Suppressor macrophage treated with lipopolysaccharide for 1 hour (primary cell): ENCODE measurements at regions not wholly inside any gene's neighbourhood (a gene's known extent, or its start where the extent isn't known, plus 50 kb on each side); places are given as distances from the start of the nearest gene placed in this dataset.
"Not testable (repeated sequence)": the region's sequence is repeated elsewhere in the genome, so short reads cannot be mapped to it uniquely, and the experiment has no call there.

Source experiments
- DNase-seq, 3 donors: peaks; one replicate each; pipeline ENCODE4 v3.0.0-alpha.2; 2020 to 2022

DNA sequence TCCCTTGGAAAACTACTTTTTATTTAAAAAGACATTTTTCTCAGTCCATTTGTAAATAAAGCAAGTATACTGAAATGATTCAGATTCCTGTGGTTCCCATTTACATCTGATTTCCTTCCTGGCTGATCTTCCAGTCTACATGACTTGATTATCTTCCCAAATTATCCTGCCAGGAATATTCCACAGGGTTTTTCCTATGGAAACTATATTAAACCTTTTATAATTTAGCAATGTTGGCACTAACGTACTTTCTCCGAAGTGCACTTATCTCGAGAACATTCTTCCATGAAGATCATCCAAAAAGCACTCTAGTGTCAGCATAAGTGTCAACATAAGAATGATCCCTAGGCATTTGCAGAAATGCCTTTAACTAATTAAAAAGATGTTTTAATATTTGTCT, 347.7 kb upstream of the KIF2B start:
- DNase-seq = no peak

DNA sequence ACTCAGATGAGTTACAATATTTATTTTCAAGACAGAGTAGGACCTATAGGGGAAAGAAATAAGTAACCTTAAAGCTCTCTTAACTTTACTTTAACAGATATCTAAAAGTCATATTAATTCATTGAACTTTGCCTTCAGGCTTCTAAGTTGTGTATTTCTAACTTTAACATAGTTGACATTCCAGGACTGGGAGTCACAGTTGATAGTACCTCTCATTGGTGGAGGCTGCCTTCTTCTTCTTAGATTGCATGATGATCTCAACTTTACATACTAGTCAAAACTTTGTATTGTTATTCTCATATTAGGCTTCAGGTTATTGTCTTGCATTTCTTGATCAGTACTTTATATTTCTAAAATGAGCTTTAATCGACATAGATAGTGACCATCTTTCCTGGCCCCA, 350.1 kb upstream of the KIF2B start:
- DNase-seq = no peak

DNA sequence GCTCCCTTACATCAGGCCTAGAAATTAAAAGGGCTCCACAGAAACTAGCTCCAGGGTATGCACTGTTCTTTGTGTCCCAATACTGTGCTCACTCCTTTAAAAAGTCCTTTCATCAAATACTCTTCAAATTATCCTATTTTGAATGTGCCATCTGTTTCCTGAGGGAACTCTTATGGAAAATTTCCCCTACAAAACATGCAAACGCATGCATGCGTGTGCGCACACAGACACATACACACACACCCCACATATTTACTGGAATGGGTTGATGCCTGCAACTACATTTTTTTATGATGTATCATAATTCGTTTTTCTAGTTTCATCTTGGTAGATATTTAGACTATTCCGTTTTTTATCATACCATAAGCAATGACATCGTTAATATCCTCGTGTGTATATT, 351.2 kb upstream of the KIF2B start:
- DNase-seq = no peak

DNA sequence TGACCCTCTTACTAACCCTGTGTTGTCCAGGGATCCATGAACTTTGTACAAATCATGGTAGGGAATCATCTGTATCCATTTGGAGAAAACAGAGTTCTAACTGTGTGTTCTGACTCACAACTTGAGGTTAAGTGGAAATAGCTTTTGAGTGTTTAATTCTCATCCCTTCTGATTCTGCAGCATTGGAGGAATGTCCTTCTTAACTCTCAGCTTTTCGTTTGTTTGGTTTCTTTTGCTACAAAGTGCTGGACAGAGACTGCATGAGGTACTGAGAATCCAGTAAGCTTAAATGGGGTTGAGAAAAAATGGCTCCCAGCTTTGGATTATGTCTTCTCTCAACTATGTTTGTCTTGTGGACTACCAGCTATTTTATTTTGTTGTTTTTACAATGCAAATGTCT, 352.1 kb upstream of the KIF2B start:
- no peak for DNase-seq

DNA sequence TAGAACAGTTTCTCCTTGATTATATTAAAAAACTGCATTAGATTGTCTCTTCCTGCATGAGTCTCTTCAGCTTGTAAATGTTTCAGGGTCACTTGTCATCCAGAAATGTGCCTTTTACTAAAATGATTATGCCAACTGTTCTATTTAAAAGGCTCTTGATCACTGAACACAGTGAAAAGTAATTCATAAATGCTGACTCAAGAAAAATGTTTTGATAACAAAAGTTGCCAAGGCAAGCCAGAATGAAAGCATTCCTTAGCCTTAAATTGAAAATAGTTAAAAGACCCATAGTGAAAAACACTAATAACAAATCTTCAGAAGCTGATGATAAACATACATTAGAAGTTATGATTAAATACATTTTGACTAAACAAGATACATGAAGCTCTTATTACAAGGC, 356.0 kb upstream of the KIF2B start:
- DNase-seq = no peak

DNA sequence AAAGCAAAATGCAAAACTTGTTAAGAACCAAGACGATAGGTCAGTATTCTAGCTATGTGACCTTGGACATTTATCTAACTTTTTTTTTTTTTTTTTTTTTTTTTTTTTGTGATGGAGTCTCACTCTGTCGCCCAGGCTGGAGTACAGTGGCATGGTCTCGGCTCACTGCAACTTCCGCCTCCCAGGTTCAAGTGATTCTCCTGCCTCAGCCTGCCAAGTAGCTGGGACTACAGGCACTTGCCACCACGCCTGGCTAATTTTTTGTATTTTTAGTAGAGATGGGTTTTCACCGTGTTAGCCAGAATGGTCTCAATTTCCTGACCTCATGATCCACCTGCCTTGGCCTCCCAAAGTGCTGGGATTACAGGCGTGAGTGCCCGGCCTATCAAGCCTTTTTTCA, 358.3 kb upstream of the KIF2B start:
- DNase-seq = not testable (repeated sequence)

DNA sequence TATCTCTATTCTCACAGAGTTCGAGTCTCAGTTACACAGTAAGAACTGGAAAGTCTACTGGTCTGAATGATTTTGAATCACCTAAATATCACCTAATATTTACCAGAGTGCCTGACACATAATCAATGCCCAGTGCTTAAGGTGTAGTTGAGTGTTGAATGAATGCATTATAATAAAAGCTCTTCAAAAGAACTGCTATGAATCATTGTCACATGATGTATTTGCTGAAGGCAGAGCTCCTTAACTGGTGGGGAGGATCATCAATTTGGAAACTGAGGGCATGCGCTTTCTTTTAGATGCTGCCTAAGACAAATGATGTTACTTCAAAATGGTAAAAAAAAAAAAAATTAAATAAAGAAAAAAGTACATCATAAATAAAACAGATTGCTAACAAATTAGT, 359.4 kb upstream of the KIF2B start:
- DNase-seq = no peak

DNA sequence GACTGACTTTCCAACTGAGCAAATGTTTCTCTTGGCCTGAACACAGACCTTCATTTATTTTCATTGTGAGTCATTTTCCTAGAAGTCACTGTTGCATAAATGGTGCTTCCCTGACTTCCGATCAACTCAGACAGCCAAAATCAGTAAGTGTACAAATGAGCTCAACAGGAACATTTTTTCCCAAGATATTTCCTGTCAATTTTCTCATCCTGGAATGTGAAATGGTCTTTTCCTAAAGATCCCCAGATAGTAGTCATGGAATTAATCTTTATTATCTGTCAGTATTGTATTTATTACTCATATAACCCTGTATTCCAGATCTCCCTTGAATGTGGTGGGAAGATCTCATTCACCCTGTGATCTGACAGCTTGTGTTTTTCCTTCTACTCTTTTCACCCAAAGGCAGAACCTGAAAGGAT, 360.3 kb upstream of the KIF2B start:
- DNase-seq = no peak

DNA sequence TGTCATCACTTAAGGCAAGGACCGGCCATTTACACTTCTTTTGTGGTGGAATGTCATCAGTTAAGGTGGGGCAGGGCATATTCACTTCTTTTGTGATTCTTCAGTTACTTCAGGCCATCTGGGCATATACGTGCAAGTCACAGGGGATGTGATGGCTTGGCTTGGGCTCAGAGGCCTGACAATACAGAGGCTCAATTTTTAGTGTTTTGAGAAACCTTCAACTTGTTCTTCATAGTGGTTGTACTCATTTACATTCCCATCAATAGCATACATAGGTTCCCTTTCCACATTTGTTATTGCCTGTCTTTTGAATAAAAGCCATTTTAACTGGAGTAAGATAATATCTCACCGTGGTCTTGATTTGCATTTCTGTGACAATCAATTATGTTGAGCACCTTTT, 366.8 kb upstream of the KIF2B start:
- not testable (repeated sequence) for DNase-seq

DNA sequence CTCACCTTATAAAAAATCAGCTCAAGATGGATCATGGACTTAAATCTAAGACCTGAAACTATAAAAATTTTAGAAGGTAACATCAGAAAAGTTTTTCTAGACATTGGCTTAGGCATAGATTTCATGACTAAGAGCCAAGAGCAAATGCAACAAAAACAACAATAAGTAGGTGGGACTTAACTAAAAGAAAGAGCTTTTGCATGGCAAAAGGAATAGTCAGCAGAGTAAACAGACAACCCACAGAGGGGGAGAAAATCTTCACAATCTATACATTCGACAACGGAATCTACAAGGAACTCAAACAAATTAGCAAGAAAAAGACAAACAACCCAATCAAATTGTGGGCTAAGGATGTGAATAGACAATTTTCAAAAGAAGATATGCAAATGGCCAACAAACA, 368.4 kb upstream of the KIF2B start:
- no peak for DNase-seq

DNA sequence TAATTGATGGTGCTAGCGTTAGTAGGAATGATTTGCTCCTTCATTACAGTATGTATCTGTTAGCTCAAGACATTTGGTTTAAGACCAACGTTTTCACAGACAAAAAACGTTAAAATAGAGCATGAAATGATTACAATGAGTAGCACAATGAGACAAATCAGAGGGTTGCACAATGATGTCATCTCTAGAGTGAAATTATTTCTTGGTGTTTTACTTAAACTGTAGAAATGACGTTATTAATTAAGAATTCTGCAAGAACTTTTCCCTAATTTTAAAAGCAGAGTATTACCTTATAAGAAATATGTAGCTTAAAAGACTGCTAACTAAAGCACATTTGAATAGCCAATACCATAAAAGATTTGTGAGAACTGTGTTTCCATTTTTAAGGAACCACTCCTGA, 373.4 kb upstream of the KIF2B start:
- no peak for DNase-seq

DNA sequence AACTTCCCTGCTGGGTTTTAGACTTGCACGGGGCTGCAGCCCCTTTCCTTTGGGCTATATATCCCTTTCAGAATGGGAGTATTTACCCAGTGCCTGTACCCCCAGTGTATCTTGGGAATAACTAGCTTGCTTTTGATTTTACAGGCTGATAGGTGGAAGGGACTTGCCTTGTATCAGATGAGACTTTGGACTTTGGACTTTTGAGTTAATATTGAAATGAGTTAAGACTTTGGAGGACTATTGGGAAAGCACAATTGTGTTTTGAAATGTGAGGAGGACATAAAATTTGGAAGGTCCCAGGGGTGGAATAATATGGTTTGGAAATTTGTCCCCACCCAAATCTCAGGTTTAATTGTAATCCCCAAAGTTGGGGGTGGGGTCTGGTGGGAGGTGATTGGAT, 393.8 kb upstream of the KIF2B start:
- DNase-seq = no peak

DNA sequence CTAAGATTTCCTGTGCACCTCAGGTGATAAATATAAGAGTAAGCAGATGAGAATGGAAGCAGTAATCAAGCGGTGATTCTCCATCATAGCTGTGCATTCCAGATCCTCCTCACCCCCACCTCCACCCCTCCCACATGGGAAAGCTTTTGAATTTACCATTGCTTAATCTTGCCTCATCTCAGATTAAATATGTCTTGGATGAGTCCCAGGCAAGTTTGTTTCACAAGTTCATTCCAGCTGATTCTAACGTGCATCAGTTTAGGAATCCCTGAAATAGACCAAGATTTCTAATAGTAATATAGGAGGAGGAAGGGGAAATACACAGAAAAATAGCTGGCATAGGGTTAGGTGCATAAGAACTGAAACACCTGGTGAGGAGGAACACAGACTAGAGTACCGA, 396.2 kb upstream of the KIF2B start:
- no peak for DNase-seq

DNA sequence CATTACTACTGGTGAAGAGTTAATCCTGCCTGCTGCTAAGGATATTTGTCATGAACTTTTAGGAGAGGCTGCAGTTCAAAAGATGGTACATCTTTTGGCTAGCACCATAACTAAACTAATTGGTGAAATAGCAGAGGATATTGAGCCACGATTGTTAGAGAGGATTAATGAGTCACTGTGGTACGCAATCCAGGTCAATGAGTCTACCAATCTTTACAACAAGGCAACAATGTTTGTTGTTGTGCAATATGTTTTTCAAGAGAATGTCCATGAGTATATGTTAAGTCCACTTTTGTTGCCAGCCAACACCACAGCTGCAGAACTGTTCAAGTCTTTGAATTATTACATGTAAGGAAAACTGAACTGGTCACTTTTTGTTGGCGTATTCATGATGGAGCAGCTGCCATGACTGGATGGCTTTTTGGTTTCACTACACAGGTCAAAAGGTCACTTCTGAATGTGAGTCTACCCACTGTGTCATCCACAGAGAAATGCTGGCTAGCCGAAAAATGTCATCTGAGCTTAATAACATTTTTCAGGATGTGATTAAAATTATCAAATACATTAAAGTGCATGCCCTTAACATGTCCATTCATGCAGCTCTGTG, 402.6 kb upstream of the KIF2B start:
- DNase-seq = no peak

DNA sequence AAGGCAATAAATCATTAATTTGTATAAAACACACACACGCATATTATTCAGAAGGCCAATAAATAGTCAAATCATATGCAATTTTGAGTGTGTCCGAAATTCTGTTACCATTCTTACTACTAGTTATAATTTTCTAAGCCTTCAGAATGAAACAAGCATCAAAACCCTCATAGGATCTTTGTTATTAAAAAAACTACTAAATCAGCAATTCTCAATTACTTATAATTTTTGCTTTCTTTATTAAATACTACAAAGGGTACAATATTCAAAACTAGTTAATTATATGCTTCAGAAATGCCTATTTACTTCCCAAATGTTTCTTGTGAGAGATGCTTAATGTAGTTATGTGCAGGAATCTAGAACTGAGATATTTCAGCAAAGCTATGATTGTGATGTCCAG, 413.1 kb upstream of the KIF2B start:
- no peak for DNase-seq

DNA sequence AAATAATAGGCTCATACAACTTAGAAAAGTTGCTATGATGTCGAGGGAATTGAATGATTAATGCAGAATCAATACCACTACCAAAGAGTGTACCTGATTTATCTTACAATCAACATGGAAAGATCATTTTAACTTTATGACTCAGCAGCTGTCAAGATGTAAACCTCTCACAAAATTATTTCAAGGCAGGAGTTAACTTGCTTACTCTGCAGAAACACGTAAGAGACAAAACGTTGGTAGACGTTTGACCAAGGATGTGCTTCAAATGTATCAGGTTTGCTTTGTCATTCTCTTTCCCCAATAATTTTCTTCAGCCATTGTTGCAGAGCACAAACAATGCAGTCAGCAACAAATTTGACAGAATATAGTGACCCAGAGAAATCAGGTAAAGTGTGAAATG, 415.8 kb upstream of the KIF2B start:
- DNase-seq = no peak

DNA sequence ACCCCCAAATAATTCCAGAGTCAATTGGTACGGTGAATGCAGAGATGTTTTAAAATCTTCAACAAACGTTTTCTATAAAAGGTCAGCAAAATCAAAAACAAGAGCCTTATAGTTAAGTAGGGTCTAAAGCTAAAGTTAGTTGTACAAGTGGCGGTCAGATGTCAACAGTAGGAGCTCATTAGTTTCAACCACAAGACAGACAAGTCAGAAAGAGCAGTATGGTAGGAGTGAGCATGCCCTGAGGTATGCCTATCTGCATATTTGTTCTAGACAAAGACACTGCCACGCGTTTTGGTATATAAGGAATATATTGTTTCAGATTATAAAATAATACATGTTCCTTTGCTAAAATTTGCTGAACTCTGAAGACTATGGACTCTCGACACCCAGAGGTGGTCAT, 431.5 kb upstream of the KIF2B start:
- no peak for DNase-seq

DNA sequence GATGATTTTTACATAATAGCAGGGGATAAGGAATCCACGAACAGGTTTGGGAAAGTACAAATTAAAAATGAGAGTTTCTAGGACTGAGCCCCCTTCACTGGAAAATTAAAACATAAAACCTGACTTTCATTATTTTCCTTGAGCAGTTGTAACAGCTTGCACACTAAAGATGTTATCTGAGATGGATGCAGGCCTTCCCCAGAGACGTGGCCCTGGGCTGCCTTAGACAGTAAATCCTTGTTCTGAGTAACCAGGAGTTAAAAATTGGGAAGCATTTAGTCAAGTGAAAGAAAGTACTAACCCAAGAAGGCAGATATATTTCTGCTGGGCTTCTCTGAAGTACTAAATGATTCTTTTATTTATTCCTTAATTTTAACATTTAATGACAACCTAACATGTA, 432.2 kb upstream of the KIF2B start:
- no peak for DNase-seq

DNA sequence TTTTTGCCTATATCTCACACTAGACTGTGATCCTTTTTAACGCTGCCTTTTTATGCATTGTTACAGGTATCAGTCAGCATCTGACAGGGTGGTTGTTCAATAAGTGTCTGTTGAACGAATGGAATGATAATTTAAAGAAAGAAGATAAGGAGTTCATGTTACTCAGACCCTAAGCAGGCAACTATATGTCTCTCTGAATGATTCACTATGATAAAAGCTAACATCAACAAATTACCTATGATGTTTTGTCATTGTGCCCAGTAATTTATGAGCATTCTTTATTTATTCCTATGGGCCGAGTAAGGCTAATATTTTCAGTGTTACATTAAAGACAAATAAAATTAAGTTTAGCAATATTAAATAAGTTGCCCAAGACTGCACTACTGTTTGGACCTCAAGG, 435.0 kb upstream of the KIF2B start:
- DNase-seq = no peak

DNA sequence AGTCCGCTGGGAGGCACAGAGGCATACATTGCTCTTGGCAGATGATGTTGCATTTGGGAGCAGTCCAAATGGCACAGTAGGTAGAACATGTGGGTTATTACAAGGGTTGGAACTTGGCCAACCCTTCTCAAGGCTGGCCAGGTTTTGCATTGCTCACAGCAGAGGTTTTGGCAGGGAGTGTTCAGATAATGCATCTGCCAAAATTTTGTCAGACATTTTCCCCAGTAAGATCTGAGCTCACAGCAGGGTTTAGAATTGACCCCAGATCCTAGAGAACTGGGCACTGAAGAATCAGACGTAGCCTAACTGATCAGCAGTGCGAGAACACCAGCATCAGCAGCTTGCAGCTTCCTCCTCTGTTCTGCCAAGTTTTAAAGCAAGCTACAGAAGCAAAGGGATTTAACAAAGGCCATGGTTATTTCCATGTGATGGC, 468.8 kb upstream of the KIF2B start:
- no peak for DNase-seq

DNA sequence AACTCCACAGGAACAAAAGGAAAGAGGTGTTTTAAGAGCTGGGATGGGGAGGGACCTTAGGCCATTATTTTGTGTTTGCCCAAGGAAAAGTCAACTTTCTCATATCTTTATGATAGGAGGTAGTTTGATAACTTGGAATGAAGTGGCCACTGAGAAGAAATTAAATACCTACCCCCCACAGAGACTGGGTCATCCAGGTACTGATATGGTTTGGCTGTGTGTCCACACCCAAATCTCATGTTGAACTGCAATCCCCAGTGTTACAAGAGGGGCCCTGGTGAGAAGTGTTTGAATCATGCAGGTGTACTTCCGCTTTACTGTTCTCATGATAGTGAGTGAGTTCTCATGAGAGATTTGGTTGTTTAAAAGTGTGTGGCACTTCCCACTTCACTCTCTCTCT, 477.9 kb upstream of the KIF2B start:
- no peak for DNase-seq

DNA sequence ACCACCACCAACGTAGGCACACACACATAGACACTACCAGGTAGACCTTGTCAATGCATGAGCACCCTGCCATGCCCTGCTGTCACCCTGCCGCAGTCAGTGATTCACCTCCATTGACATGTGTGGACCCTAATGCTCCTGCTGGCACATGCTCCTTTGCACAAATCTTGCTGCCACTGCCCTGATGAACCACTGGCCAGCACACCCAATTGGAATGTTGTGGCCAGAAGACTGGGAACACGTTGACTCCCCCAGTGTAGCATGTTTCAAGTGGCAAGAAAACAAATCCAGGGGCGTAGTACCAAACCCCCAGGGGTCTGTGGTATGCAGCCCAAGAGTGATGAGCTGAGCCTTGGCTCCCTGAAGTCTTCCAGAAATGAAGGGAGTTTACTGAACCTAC, 486.4 kb upstream of the KIF2B start:
- no peak for DNase-seq

DNA sequence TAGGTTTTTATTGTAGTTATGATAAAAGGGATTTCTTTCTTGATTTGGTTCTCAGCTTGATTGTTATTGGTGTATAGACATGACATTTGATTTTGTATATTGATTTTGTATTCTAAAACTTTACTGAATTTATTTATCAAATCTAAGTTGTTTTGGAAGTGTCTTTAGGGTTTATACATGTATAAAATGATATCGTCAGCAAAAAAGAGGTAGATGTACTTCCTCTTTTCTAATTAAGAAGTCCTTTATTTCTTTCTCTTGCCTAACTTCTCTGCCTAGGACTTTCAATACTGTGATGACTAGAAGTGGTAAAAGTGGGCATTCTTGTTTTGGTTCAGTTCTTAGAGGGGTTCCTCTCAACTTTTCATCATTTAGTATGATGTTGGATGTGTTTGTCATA, 487.3 kb upstream of the KIF2B start:
- no peak for DNase-seq

DNA sequence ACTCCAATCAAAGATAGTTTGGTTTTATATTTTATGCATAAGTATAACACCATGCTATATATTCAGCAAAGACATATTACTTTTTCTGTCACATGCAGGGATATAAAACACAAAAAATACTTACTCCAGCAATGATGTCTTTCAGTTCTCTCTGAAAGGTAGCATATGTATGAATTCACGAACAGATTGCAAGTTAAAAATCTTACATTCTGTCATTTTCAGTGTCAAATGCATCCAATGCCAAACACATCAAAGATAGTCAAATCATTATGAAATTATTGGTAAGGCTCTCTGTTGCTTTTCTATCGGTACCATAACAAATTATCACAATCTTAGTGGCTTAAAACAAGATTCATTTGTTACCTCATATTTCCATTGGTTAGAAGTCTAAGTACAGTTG, 492.0 kb upstream of the KIF2B start:
- no peak for DNase-seq

DNA sequence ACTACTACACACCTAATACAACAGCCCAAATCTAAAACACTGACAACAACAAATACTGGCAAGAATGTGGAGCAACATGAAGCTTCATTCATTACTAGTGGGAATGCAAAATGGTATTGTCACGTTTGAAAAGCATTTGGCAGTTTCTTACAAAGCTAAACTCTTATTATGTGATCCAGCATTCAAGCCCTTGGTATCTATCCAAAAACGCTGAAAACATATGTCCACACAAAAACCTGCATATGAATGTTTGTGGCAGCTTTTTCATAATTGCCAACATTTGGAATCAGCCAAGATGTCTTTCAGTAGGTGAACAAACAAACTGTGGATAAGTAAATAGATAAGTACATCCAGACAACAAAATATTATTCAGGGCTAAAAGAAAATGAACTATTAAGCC, 501.1 kb upstream of the KIF2B start:
- no peak for DNase-seq

DNA sequence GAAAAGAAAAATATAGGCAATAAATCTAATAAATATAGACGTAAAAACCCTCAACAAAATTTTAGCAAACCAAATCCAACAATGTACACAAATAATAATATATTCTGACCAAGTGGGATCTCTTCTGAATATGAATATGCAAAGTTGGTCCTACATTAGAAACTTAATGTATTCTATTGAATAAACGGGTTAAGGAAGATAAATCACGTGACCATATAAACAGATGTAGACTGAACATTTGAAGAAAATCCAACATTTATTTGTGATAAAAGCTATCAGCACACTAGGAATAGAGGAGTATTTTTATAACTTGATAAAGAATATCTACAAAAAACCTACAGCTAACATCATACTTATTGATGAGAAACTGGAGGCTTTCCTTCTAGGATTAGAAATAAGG, 502.8 kb upstream of the KIF2B start:
- DNase-seq = no peak
